ENCODE measurements at regions not wholly inside any gene's neighbourhood (a gene's known extent, or its start where the extent isn't known, plus 50 kb on each side); places are given as distances from the start of the nearest gene placed in this dataset.

- DNase-seq = peak in 1 of 56 donors; percentile 6
These were observed 166.9 kb downstream of the SNX10 start for GRCh38 chr7:26458466-26459145.

GRCh38 chr7:26459540-26460193, 168.0 kb downstream of the SNX10 start:
- DNase-seq = no peak

GRCh38 chr7:26460351-26461085, 168.9 kb downstream of the SNX10 start:
- DNase-seq = no peak

GRCh38 chr7:26461518-26461917, 169.9 kb downstream of the SNX10 start:
- no peak for DNase-seq

GRCh38 chr7:26466007-26466406, 174.3 kb downstream of the SNX10 start:
- DNase-seq = no peak

- no peak for DNase-seq
These were observed 175.4 kb downstream of the SNX10 start for GRCh38 chr7:26467104-26467503.

GRCh38 chr7:26467541-26467940, 175.9 kb downstream of the SNX10 start:
- DNase-seq = no peak

GRCh38 chr7:26468625-26469024, 177.0 kb downstream of the SNX10 start:
- no peak for DNase-seq

- no peak for DNase-seq
These were observed 177.5 kb downstream of the SNX10 start for GRCh38 chr7:26469188-26469587.

GRCh38 chr7:26470691-26471090, 179.0 kb downstream of the SNX10 start:
- DNase-seq = no peak

- DNase-seq = no peak
These were observed 179.8 kb downstream of the SNX10 start for GRCh38 chr7:26471306-26472075.

- no peak for DNase-seq
These were observed 181.3 kb downstream of the SNX10 start for GRCh38 chr7:26472971-26473370.

GRCh38 chr7:26476271-26476670, 184.6 kb downstream of the SNX10 start:
- no peak for DNase-seq

GRCh38 chr7:26477381-26477990, 185.8 kb downstream of the SNX10 start:
- DNase-seq = peak in 1 of 56 donors; percentile 4

GRCh38 chr7:26478550-26478949, 186.9 kb downstream of the SNX10 start:
- DNase-seq = no peak

- DNase-seq = no peak
These were observed 187.9 kb downstream of the SNX10 start for GRCh38 chr7:26479581-26479980.

- DNase-seq = peak in 15 of 56 donors; percentile 2 to 70 (median 25)
These were observed 188.5 kb downstream of the SNX10 start for GRCh38 chr7:26480156-26480555.

GRCh38 chr7:26482927-26483326, 191.3 kb downstream of the SNX10 start:
- no peak for DNase-seq

GRCh38 chr7:26483843-26484242, 192.2 kb downstream of the SNX10 start:
- DNase-seq = no peak

GRCh38 chr7:26485367-26485934, 193.8 kb downstream of the SNX10 start:
- DNase-seq = no peak

- DNase-seq = no peak
These were observed 194.5 kb downstream of the SNX10 start for GRCh38 chr7:26486153-26486552.

All from nucleus accumbens (tissue), 56 donors.